NCI-H446 treated with DMSO at 0.1 percent for 48 hours (cell line): ENCODE measurements at regions not wholly inside any gene's neighbourhood (a gene's known extent, or its start where the extent isn't known, plus 50 kb on each side); places are given as distances from the start of the nearest gene placed in this dataset.
"Not testable (repeated sequence)": the region's sequence is repeated elsewhere in the genome, so short reads cannot be mapped to it uniquely, and the experiment has no call there.

Experiments
- DNase-seq: peaks from one replicate; lab custom pipeline; 2025; lab: John Stamatoyannopoulos, UW

GRCh38 chr18:73681398-73681797 lies 466.2 kb downstream of the FBXO15 start:
- DNase-seq = no peak

GRCh38 chr18:73679941-73680712 lies 467.5 kb downstream of the FBXO15 start:
- DNase-seq = no peak

- DNase-seq = no peak
These were observed 470.2 kb downstream of the FBXO15 start for GRCh38 chr18:73677450-73677849.

GRCh38 chr18:73674125-73674865 lies 473.3 kb downstream of the FBXO15 start:
- no peak for DNase-seq

GRCh38 chr18:73671480-73671879 lies 476.2 kb downstream of the FBXO15 start:
- DNase-seq = not testable (repeated sequence)

GRCh38 chr18:73670524-73670923 lies 477.1 kb downstream of the FBXO15 start:
- DNase-seq = no peak

- no peak for DNase-seq
These were observed 477.6 kb downstream of the FBXO15 start for GRCh38 chr18:73670039-73670438.

- DNase-seq = no peak
These were observed 478.3 kb downstream of the FBXO15 start for GRCh38 chr18:73669297-73669696.

- no peak for DNase-seq
These were observed 479.6 kb downstream of the FBXO15 start for GRCh38 chr18:73668051-73668450.

- no peak for DNase-seq
These were observed 480.9 kb downstream of the FBXO15 start for GRCh38 chr18:73666772-73667171.

- DNase-seq = no peak
These were observed 482.7 kb downstream of the FBXO15 start for GRCh38 chr18:73664896-73665295.

GRCh38 chr18:73663581-73663980 lies 484.1 kb downstream of the FBXO15 start:
- peak; percentile 12 for DNase-seq

- no peak for DNase-seq
These were observed 485.2 kb downstream of the FBXO15 start for GRCh38 chr18:73662421-73662820.

GRCh38 chr18:73660931-73661856 lies 486.4 kb downstream of the FBXO15 start:
- DNase-seq = no peak

- DNase-seq = no peak
These were observed 490.9 kb downstream of the FBXO15 start for GRCh38 chr18:73656691-73657090.

GRCh38 chr18:73653827-73654226 lies 493.8 kb downstream of the FBXO15 start:
- DNase-seq = no peak

GRCh38 chr18:73653251-73653650 lies 494.4 kb downstream of the FBXO15 start:
- no peak for DNase-seq

- no peak for DNase-seq
These were observed 500.2 kb downstream of the FBXO15 start for GRCh38 chr18:73647391-73647790.

- no peak for DNase-seq
These were observed 500.9 kb downstream of the FBXO15 start for GRCh38 chr18:73646772-73647171.

GRCh38 chr18:73646196-73646595 lies 501.4 kb downstream of the FBXO15 start:
- no peak for DNase-seq

GRCh38 chr18:73645160-73645715 lies 502.4 kb downstream of the FBXO15 start:
- no peak for DNase-seq

- no peak for DNase-seq
These were observed 507.8 kb downstream of the FBXO15 start for GRCh38 chr18:73639788-73640187.
